HCT116 (cell line): ENCODE measurements at regions not wholly inside any gene's neighbourhood (a gene's known extent, or its start where the extent isn't known, plus 50 kb on each side); places are given as distances from the start of the nearest gene placed in this dataset.

ENCODE experiments used
- ATAC-seq: fragments of 200-7000 bp; cut with Tn5 transposase; 2 replicates; pipeline ENCODE4 v1.9.1; 2020; ENCODE audit warnings: mild to moderate bottlenecking, moderate library complexity
- BruUV-seq: library from RNA; stranded (reverse); fragments of 400-500 nt; replicated peaks from 2 replicates; lab custom pipeline; 2021; lab: Mats Ljungman, UMichigan
- CTCF ChIA-PET: fragments of 300-600 bp; sonication (Branson Sonifier 250); formaldehyde crosslinking; loops from one replicate; lab custom pipeline; 2021; ENCODE audit warnings: antibody characterized with exemption; lab: Charles Lee
- POLR2A ChIA-PET: fragments of 300-600, 350-600 bp; sonication (Branson Sonifier 250); formaldehyde crosslinking; loops from one replicate; lab custom pipeline; 2021; ENCODE audit warnings: antibody characterized with exemption; lab: Charles Lee
- RAD21 ChIA-PET, 2 experiments: fragments of 300-600 bp; sonication (Branson Sonifier 250); formaldehyde crosslinking; loops; one replicate each; lab custom pipeline; 2023; ENCODE audit warnings: low total read pairs in 2 of 2; ENCODE audit not compliant: uncharacterized antibody in 2 of 2, unreplicated experiment in 2 of 2, low non-redundant PET in 1 of 2; lab: Charles Lee
- DNase-seq: peaks from one replicate; pipeline ENCODE4 v3.0.0-alpha.2; 2010; ENCODE audit warnings: low read depth, low spot score
- H2AFZ ChIP-seq: fragments of 200-600 bp; shearing (Covaris generic), sonication (generic); 2 replicates; pipeline ENCODE4 v1.6.1; 2017; ENCODE audit warnings: low read depth, mixed run types, mixed read lengths, antibody characterized with exemption, low read length; ENCODE audit not compliant: poor library complexity, severe bottlenecking
- H3K27ac ChIP-seq: 2 replicates; pipeline ENCODE4 v1.5.1; 2012; ENCODE audit warnings: low read depth, low read length
- H3K27me3 ChIP-seq: fragments of 200-600 bp; sonication (generic); 2 replicates; pipeline ENCODE4 v1.6.1; 2016; ENCODE audit warnings: mixed run types, low read length, mixed read lengths; ENCODE audit not compliant: insufficient read depth
- H3K36me3 ChIP-seq, 2 experiments: fragments of 200-500 bp in 1 of 2; fragments of 200-600 bp in 1 of 2; sonication (Bioruptor generic) in 1 of 2; sonication (generic) in 1 of 2; 2 replicates each; pipeline versions ENCODE4 v1.5.1 to v1.6.1; 2014 to 2016; ENCODE audit warnings: low read length in 2 of 2, inconsistent platforms in 1 of 2, mixed read lengths in 1 of 2, mixed run types in 1 of 2; ENCODE audit not compliant: insufficient read depth in 2 of 2, control insufficient read depth in 1 of 2
- H3K4me1 ChIP-seq, 2 experiments: fragments of 200-600 bp in 1 of 2; sonication (generic) in 1 of 2; 2 replicates each; pipeline versions ENCODE4 v1.5.1 to v1.6.1; 2012 to 2017; ENCODE audit warnings: low read length in 2 of 2, inconsistent platforms in 1 of 2, mild to moderate bottlenecking in 1 of 2, mixed read lengths in 1 of 2, mixed run types in 1 of 2, moderate library complexity in 1 of 2; ENCODE audit not compliant: insufficient read depth in 2 of 2, control insufficient read depth in 1 of 2
- H3K4me2 ChIP-seq: fragments of 200-600 bp; sonication (generic); 2 replicates; pipeline ENCODE4 v1.6.1; 2017; ENCODE audit warnings: mixed run types, low read length, mixed read lengths
- H3K4me3 ChIP-seq, 2 experiments: fragments of 200-600 bp in 1 of 2; sonication (generic) in 1 of 2; replicated peaks in 1 of 2; 2 replicates each; pipeline ENCODE4 v1.5.1; 2011 to 2016; ENCODE audit warnings: low read length in 2 of 2, control low read depth in 1 of 2, low read depth in 1 of 2, mild to moderate bottlenecking in 1 of 2, mixed read lengths in 1 of 2, mixed run types in 1 of 2
- H3K79me2 ChIP-seq: fragments of 200-600 bp; sonication (generic); 2 replicates; pipeline ENCODE4 v1.6.1; 2017; ENCODE audit warnings: mild to moderate bottlenecking, mixed run types, low read length, moderate library complexity, mixed read lengths; ENCODE audit not compliant: insufficient read depth
- H3K9ac ChIP-seq: fragments of 200-600 bp; sonication (generic); 2 replicates; pipeline ENCODE4 v1.6.1; 2016; ENCODE audit warnings: low read length, mixed read lengths
- H3K9me2 ChIP-seq: fragments of 200-600 bp; sonication (generic), shearing (Covaris generic); 2 replicates; pipeline ENCODE4 v1.6.1; 2017; ENCODE audit warnings: mixed run types, mild to moderate bottlenecking, moderate library complexity; ENCODE audit not compliant: insufficient read depth
- H3K9me3 ChIP-seq, 2 experiments: fragments of 200-500 bp in 1 of 2; fragments of 200-600 bp in 1 of 2; sonication (Bioruptor generic) in 1 of 2; sonication (generic) in 1 of 2; 2 replicates each; pipeline ENCODE4 v1.6.1; 2014 to 2017; ENCODE audit warnings: low read length in 2 of 2, mixed read lengths in 2 of 2, inconsistent platforms in 1 of 2, low read depth in 1 of 2, mild to moderate bottlenecking in 1 of 2, mixed run types in 1 of 2, moderate library complexity in 1 of 2; ENCODE audit not compliant: control insufficient read depth in 1 of 2, insufficient read depth in 1 of 2
- H4K20me1 ChIP-seq: fragments of 200-600 bp; sonication (generic), shearing (Covaris generic); 2 replicates; pipeline ENCODE4 v1.6.1; 2017; ENCODE audit warnings: mixed run types, mild to moderate bottlenecking, moderate library complexity; ENCODE audit not compliant: insufficient read depth
- ATF3 ChIP-seq: IDR thresholded peaks from 2 replicates; pipeline ENCODE4 v1.6.1; 2012
- CBX3 ChIP-seq: IDR thresholded peaks from 2 replicates; pipeline ENCODE4 v1.6.1; 2012; ENCODE audit warnings: low read depth
- CEBPB ChIP-seq: IDR thresholded peaks from 2 replicates; pipeline ENCODE4 v1.6.1; 2012; ENCODE audit warnings: low read depth
- CTCF ChIP-seq, 3 experiments: fragments of 200-600 bp in 1 of 3; sonication (generic) in 1 of 3; IDR thresholded peaks in 2 of 3; conservative IDR thresholded peaks in 1 of 3; 2 replicates each; pipeline ENCODE4 v1.5.1; 2012 to 2017; ENCODE audit warnings: low read depth in 2 of 3, low read length in 2 of 3, antibody characterized with exemption in 1 of 3, borderline replicate concordance in 1 of 3, control low read depth in 1 of 3, mild to moderate bottlenecking in 1 of 3, mixed read lengths in 1 of 3, mixed run types in 1 of 3, moderate library complexity in 1 of 3; ENCODE audit not compliant: insufficient read depth in 1 of 3
- ELF1 ChIP-seq: IDR thresholded peaks from 2 replicates; pipeline ENCODE4 v1.6.1; 2012; ENCODE audit warnings: low read depth, borderline replicate concordance
- EZH2 ChIP-seq: fragments of 200-600 bp; sonication (generic); IDR thresholded peaks from 2 replicates; pipeline ENCODE4 v1.6.1; 2017; ENCODE audit warnings: antibody characterized with exemption, mixed run types
- EZH2phosphoT487 ChIP-seq: fragments of 200-600 bp; IDR thresholded peaks from 2 replicates; pipeline ENCODE4 v1.6.1; 2018; ENCODE audit warnings: antibody characterized with exemption, borderline replicate concordance
- JUND ChIP-seq: IDR thresholded peaks from 2 replicates; pipeline ENCODE4 v1.6.1; 2012
- POLR2A ChIP-seq: IDR thresholded peaks from 2 replicates; pipeline ENCODE4 v1.7.0; 2011; ENCODE audit warnings: borderline replicate concordance; ENCODE audit not compliant: insufficient read depth, insufficient read length; ENCODE audit errors: extremely low read depth
- POLR2AphosphoS5 ChIP-seq: IDR thresholded peaks from 2 replicates; pipeline ENCODE4 v1.6.1; 2011; ENCODE audit warnings: mild to moderate bottlenecking, low read depth, low read length, moderate library complexity
- RAD21 ChIP-seq: IDR thresholded peaks from 2 replicates; pipeline ENCODE4 v1.6.1; 2012; ENCODE audit warnings: low read depth, mild to moderate bottlenecking
- REST ChIP-seq: IDR thresholded peaks from 2 replicates; pipeline ENCODE4 v1.6.1; 2012; ENCODE audit warnings: low read depth
- SIN3A ChIP-seq: IDR thresholded peaks from 2 replicates; pipeline ENCODE4 v1.6.1; 2012; ENCODE audit warnings: low read depth
- SP1 ChIP-seq: IDR thresholded peaks from 2 replicates; pipeline ENCODE4 v1.6.1; 2012; ENCODE audit warnings: low read depth
- TCF7L2 ChIP-seq: IDR thresholded peaks from 2 replicates; pipeline ENCODE4 v1.7.0; 2011; ENCODE audit warnings: borderline replicate concordance, inconsistent platforms; ENCODE audit not compliant: insufficient read depth, insufficient read length; ENCODE audit errors: extremely low read depth
- YY1 ChIP-seq: IDR thresholded peaks from 2 replicates; pipeline ENCODE4 v1.6.1; 2011; ENCODE audit warnings: low read length, low read depth, moderate library complexity, mild to moderate bottlenecking; ENCODE audit not compliant: insufficient replicate concordance; ENCODE audit errors: extremely low read depth
- ZBTB33 ChIP-seq: IDR thresholded peaks from 2 replicates; pipeline ENCODE4 v1.6.1; 2011; ENCODE audit warnings: mild to moderate bottlenecking, low read length, moderate library complexity; ENCODE audit not compliant: insufficient replicate concordance; ENCODE audit errors: extremely low read depth
- ZFX ChIP-seq: fragments of 450-650 bp; IDR thresholded peaks from 2 replicates; pipeline ENCODE4 v1.6.1; 2017
- ZNF274 ChIP-seq: fragments of 200-500 bp; sonication (Bioruptor generic); IDR thresholded peaks from 2 replicates; pipeline ENCODE4 v1.6.1; 2014; ENCODE audit warnings: mild to moderate bottlenecking, low read depth, low read length, inconsistent platforms
- intact Hi-C: fragments of 100-400 bp; cut with micrococcal nuclease; formaldehyde crosslinking; loops from 2 replicates; pipeline ENCODE4 v1.10.0; 2022

- no peak for TF ChIP-seq REST
- TF ChIP-seq ELF1 = no peak
- no peak for TF ChIP-seq TCF7L2
- TF ChIP-seq POLR2AphosphoS5 = no peak
- TF ChIP-seq CBX3 = no peak
Measured at GRCh38 chr7:20482071-20482470, 133.4 kb upstream of the ABCB5 start (continued).

- BruUV-seq = no TSS peak
- H2AFZ ChIP-seq = no peak overlapping the region
- ChIA-PET RAD21 (no interaction called here), CTCF (no interaction called here), POLR2A (no interaction called here)
- no peak overlapping the region for H3K9ac ChIP-seq
- peaks cover 0 to 8% of the 10 kb centered on the region in 2 experiments; a peak in 2 of 4 replicates for H3K9me3 ChIP-seq
- no peak overlapping the region for H3K4me2 ChIP-seq
- H3K36me3 ChIP-seq = no peaks in the 10 kb centered on the region
- intact Hi-C loops = no loop called here
- DNase-seq = no peak
- H3K27ac ChIP-seq = no peak overlapping the region
- H3K4me3 ChIP-seq = no peak overlapping the region
- H3K27me3 ChIP-seq = no peaks in the 10 kb centered on the region
- no peaks in the 10 kb centered on the region for H3K79me2 ChIP-seq
- ATAC-seq = no peak
- H4K20me1 ChIP-seq = no peaks in the 10 kb centered on the region
- H3K4me1 ChIP-seq = no peaks in the 10 kb centered on the region
- no peaks in the 10 kb centered on the region for H3K9me2 ChIP-seq
- no peak for TF ChIP-seq CTCF (IDR thresholded peaks at IDR 0.05 in 2 of 3, conservative IDR thresholded peaks at IDR 0.05 in 1 of 3; ENCODE audit: borderline replicate concordance in 1 of 3, insufficient read depth in 1 of 3, low read depth in 2 of 3, low read length in 2 of 3)
- TF ChIP-seq POLR2A = no peak
- no peak for TF ChIP-seq ELF1
- no peak for TF ChIP-seq CBX3
- no peak for TF ChIP-seq ZBTB33
- no peak for TF ChIP-seq EZH2phosphoT487
- no peak for TF ChIP-seq CEBPB
- no peak for TF ChIP-seq EZH2
- no peak for TF ChIP-seq ATF3
- no peak for TF ChIP-seq ZFX
- no peak for TF ChIP-seq YY1
- no peak for TF ChIP-seq SP1
- TF ChIP-seq POLR2AphosphoS5 = no peak
- TF ChIP-seq SIN3A = no peak
- no peak for TF ChIP-seq JUND
- TF ChIP-seq RAD21 = no peak
- no peak for TF ChIP-seq TCF7L2
- no peak for TF ChIP-seq ZNF274
Measured at GRCh38 chr7:20484356-20484755, 131.1 kb upstream of the ABCB5 start.
